NCI-H1930 (cell line): ENCODE measurements at regions not wholly inside any gene's neighbourhood (a gene's known extent, or its start where the extent isn't known, plus 50 kb on each side); places are given as distances from the start of the nearest gene placed in this dataset.
"Not testable (repeated sequence)": the region's sequence is repeated elsewhere in the genome, so short reads cannot be mapped to it uniquely, and the experiment has no call there.

Experiments used
- DNase-seq, 2 experiments: peaks; one replicate each; lab custom pipeline; 2025; lab: John Stamatoyannopoulos, UW

DNA sequence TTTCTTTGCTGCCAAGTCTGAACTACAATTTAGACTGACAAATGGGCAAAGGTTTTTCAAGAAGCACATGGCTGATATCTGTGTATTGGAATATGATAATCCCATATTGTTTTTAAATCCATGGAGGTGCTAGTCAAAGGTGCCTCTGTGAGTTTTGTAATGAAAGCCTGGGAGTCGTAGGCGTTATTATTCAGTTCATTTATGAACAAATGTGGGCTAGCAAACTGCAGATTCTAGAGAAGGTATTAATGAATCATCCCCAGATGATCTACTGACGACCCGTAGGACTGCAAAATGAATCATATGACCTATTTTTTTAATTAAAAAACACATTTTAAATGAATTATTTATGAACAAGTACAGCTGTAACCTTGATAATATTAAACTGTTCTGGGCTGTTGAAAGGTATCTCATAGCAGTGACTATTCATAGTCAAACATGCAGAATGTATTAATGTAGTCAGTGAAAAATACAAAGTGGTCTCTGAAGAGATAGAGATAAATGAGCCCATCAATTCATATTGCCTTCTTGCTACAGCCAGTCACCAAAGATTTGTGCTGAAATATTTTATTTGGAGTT lies 1317.8 kb upstream of the MAP3K7 start:
- DNase-seq = no peak

DNA sequence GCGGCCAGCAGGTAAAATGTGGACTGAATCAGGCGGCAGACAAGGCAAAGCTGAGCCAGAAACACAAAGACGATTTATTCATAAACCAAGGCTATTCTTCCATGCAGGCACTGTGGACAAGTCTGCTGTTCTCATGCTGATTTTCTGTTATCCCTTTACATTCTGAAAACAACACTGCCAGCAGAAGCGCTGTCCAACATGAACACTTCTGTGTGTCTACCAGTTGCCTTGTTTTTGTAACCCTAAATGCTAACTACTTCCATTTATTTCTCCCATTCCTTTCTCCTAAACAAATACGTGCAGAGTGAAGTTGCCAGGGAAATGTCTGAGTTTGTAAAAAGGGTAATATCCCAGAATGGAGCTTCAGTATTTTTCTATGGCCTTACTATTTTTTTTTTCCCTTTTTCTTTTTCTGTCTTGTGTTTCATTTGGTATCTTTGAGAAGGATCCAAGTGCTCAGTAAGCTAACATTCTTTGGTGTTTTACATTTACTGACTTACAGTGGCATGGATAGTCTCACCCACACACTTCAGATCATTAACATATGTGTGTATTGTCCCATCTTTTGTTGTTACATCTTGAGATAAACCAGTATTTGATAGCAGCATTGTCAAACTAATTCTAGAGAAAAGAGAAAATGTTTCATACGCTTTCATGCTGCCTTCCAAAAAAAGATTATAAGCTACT lies 1308.9 kb upstream of the MAP3K7 start:
- no peak for DNase-seq

DNA sequence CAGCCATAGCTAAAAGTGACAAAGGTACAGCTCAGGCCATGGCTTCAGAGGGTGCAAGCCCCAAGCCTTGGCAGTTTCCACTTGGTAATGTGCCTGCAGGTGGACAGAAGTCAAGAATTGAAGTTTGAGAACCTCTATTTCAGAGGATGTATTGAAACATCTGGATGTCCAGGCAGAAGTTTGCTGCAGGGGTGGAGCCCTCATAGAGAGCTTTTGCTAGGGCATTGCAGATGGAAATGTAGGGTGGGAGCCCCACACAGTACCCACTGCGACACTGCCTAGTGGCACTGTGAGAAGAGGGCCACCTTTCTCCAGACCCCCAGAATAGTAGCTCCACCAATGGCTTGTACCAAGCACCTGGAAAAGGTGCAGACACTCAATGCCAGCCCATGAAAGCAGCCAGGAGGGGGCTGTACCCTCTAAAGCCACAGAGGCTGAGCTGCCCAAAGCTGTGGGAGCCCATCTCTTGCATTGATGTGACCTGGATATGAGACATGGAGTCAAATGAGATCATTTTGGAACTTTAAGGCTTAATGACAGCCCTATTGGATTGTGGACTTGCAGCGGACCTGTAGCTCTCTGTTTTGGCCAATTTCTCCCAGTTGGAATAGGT lies 1299.4 kb upstream of the MAP3K7 start:
- no peak for DNase-seq

DNA sequence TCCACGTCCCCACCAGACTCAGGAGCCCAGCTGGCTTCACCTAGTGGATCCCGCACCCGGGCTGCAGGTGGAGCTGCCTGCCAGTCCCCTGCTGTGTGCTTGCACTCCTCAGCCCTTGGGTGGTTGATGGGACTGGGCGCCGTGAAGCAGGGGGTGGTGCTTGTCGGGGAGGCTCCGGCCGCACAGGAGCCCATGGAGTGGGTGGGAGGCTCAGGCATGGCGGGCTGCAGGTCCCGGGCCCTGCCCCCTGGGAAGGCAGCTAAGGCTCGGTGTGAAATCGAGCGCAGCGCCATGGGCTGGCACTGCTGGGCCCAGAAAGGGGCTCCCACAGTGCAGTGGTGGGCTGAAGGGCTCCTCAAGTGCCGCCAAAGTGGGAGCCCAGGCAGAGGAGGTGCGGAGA lies 1294.9 kb upstream of the MAP3K7 start:
- DNase-seq = not testable (repeated sequence)

DNA sequence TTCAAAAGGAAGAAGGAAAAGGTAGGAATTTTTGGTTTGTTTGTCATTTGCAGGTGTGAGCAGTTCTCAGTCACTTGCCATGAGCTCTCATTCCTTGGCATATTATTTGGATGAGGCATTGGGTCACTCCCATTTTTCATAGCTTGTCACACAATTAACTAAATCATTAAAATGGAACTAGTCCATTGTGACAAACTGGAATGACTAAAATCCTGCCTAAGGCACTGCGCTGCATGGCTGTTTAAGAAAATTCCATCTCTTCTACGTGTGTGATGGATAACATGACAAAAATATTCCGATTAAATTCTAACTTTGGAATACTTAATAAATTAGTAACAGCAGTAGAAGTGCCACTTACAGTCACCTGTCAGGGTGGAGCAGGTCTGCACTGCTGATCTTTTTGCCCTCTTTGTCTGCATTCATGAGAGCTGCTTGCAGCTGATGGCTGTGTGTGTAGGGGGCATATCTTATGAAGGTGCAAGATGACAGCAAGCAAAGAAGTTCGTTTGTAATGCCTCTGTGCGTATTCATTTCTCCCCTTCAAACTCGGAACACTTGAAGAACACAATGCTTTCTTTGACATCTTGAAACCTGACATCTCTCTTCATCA lies 1292.6 kb upstream of the MAP3K7 start:
- DNase-seq = no peak

DNA sequence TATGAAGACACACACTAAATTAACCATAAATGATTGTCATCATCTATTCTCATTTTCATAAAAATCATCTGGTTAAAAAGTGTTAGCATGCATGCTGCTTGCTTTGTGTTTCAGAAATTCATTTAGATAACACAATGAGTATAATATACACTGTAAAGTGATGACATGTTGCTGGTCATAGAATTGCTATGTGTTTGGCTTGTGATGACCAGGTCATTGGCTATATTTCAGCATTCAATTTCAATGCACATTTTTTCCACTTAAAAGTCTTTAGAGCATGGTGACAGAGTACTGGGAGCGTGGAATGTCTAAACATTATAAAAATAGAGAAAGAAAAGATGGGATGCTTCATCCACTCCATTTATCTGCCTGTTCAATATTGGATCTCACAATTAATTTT lies 1291.1 kb upstream of the MAP3K7 start:
- no peak for DNase-seq

DNA sequence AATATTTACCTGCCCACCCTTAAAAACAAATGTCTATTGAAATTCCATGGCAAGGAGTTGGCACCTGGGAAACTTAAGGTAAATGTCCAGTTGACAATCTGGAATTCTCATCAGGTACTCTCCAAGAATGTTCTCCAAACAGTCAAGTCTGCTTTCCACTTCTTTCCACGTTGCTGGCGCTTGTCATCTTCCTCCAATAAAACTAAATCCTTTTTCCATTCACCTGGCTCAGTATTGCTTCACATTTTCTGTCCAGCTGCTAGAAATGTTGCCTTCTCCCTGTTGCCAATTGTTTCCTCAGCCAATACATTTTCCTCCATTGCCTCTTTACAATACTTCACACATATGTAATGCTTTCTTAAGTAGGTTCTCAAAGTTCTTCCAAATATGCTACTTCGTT lies 1288.1 kb upstream of the MAP3K7 start:
- DNase-seq = no peak

DNA sequence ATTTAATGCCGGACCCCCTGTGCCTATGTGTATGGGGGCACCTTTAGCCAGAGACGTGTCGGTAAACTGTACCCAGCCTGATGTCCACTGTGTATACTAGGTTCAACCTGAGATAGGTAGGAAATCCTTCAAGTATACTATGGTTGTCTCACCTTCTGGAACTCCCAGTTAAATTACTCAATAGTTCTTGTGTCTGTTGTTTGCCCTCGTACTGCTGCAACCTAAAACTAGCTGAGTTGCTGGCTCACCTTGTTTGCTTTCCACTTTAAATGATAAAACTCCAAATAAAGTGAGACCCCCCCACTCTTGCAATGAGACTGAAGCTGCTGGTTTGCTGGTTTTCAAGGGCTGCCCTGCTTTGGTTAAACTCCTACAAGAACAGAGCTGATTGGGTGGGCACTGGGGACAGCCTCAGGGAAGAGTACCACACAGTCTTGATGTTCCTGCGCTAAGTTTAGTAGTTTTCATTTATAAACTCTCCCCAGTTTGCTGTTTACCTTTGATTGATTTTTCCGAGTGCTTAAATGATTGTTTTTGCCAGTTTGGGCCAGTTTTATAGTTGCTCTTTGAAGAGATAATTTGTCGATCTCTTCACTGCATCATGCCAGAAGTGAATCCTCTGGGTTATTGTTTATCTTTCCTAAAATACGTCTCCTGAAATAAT lies 1281.8 kb upstream of the MAP3K7 start:
- no peak for DNase-seq

DNA sequence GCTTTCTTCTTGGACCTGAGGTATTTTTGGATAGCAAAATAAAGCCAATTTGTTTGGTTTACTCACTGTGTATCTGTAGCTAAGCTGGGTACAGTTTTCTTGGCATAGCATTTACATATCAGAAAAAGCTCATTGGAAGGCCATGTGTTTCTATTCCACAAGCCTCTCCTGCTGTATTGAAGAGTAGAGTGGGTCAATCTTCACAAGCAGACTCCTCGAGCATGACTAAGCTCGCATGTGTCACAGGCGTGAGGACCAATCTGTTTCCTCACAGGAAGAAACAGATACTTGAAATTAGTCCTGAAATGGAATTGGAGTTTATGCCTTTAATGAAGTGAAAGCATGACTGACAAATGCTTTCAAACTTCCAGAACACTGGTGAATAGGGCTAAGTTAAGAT lies 1279.0 kb upstream of the MAP3K7 start:
- no peak for DNase-seq

DNA sequence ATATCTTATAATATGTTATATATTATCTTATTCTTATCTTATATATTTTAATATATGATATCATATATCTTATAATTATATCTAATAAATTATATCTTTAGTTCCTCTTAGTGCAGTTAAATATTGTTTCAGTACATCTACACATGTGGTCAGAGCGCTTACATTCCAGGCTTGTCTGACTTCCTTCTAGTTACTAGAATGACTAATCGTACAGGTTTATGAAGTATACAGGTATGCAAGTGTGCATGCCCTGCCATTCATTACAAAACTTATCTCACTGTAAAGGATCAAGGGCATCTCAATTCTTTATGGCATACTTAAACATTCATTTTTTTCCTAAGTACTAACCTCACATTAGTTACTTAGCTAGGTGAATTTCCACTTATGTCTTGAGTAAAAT lies 1278.0 kb upstream of the MAP3K7 start:
- no peak for DNase-seq

DNA sequence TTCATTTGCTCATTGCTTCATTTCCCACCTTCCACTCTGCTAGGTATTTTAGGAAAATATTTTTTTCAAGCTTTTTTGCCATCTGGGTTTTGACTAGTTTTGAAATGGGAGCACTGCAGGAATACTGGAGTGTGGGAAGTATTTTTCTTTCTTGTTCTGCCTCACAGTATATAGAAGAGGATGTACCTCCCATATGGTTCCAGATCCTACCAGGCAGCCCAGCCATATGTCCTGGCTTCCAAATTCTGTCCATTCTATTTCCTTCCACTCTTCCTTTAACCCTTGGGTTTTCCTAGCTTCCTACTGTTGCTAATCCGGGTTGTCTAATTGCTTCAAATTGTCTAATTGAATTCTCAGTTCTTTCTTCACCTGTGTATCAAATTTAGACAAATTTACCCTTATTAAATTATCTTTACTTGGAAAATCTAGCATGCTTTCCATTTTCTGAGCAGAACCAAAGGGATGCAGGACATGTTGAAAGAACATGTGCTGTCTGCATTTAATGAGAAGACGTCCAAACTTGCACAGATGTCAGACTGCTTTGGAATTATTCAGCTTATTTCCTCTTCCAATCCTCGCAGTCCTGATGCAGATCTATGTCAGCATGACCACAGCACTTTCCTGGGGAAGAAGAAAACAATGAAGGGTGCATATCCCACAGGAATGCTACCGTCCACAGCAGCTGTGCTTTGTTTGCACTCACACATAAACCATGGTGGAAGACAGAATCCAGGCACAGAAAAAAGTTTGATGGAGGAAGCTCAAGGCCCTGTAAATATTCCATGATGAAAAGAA lies 1273.9 kb upstream of the MAP3K7 start:
- no peak for DNase-seq

DNA sequence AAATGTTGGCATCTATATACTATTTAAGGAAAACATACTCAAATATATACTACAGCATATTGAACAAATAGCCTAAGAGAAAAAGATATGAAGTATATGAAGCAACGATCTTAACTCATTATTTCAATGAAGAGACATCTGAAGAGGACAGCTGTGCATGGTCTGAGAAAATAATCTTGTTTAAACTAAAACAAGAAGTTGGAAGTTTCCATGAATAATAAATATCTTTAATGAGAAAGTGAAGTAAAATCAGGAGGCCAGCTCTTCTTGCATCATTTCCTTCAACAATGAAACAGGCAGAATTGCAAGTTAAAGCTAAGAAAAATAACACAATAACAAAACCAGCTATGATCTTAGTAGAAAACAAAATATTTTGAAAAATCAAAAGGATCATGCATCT lies 1265.4 kb upstream of the MAP3K7 start:
- DNase-seq = no peak

DNA sequence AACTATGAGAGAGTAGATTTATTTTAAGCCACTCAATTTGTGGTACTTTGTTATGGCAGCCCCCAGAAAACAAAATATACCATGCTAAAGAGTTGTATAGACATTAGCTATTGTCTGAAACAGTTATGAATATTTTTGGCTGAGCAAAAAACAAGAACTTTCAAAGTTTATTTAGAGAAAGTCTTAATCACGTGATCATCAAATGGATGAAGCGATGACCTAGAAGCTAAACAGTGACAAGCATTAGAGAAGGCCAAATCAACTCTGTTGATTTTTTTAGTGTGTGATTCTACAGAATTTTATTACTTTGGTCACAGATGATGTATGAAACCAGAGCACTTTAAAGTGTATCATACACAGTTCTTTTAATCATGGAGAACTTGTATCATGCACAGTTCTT lies 1247.9 kb upstream of the MAP3K7 start:
- no peak for DNase-seq

DNA sequence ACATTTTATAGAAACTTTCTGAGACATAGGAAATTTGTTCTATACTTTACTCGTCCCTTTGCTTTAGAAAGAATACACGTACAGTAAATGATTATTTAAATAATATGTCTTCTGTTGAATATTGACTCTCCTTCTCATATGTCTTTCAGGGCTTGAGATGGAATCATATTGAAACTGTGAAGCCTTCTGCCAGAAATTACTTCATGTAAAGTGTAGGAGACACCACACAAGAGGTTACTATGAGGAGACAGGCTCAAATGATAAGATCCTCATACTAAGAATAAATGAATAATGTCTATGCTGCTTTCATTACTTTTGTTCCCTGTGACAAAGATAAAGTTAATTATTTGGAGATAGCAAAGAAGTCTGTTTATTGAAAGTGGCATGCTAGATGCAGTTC lies 1240.3 kb upstream of the MAP3K7 start:
- no peak for DNase-seq

DNA sequence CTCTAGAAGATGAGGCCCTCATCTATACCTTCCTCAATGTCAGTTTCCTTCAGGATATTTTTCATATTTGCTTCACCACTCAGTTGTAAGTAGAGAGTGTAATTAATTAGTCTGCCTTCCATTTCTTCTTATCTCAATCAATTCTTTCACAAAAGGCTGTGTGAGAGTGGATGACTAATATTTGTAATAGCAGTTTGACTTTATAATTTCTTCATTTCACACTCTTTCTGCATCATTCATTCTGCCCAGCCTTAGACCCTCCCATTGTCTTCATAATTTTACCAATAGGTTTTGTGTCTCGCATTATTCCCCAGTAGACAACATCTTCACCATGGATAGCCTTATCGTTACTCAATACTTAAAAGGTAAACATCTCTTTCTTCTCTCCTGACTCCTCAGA lies 1239.3 kb upstream of the MAP3K7 start:
- no peak for DNase-seq

DNA sequence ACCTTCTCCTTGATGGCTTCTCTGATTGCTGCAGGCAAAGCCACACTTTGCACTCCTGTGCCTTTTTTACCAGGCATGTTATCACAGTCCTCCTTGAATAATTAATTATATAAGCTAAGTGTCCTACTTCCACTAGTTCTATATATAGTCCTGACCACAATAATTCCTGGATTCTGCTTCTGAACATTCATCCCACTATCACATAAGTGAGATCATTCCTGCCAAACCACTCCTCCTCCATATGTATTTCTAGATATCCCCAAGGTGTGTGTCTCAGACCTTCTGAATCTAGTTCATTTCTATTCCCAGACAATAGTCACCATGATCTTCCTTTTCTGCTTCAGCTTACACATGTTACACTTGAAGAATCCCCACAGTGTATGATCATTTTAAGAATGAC lies 1237.5 kb upstream of the MAP3K7 start:
- DNase-seq = no peak

DNA sequence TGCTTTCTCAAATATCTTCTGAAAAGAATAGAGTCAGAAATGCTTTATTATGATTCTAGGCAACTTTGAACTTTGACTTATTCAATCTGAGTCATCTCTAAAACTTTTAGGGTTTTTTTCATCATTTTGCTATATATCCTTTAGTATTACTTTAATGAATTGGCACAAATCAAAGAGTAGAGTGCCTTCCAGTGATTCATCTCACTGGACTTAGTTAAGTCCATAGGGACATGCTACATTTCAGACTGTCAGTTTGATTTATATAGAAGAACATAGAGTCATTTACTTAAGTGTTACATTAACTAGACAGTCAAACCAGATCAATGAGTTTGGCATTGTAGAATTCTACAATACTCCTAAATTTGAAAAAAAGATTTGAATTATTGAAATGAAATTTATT lies 1235.7 kb upstream of the MAP3K7 start:
- DNase-seq = no peak

DNA sequence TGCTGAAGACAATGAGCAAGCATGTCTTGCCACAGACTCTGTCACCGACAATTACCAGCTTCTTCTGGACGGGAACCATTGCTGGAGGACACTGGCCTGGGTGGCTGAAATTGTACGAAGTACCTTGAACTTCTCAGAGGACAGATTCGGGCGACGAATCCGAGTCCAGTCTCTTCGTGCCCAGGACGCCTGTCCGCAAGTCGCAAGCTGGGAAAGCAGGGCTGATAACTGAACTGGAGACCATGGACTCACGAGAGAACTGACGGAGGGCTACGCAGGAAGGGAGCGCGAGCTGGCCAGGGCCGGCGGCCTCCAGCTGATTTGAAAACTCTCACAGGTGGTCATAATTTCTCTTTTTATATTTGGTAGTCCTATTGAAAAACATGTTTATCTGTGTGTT lies 1229.5 kb upstream of the MAP3K7 start:
- no peak for DNase-seq

DNA sequence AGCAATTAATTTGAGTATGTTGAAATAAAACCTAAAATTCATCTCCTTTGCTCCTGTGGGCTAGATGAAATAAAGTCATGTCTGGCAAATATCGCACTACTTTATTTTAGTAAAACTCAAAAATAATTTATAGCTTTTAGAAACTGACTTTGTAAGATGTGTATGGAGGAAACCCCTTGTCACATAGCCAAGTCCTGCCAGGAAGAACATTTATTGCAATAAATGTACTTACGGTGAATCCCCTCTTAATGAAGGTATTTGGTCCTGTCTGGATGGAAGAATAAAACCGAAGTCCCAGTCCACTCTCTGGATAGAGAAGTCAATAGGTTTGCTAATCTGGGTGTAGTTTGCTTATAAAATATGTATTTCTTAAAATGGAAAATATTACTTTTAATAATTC lies 1226.8 kb upstream of the MAP3K7 start:
- DNase-seq = no peak

DNA sequence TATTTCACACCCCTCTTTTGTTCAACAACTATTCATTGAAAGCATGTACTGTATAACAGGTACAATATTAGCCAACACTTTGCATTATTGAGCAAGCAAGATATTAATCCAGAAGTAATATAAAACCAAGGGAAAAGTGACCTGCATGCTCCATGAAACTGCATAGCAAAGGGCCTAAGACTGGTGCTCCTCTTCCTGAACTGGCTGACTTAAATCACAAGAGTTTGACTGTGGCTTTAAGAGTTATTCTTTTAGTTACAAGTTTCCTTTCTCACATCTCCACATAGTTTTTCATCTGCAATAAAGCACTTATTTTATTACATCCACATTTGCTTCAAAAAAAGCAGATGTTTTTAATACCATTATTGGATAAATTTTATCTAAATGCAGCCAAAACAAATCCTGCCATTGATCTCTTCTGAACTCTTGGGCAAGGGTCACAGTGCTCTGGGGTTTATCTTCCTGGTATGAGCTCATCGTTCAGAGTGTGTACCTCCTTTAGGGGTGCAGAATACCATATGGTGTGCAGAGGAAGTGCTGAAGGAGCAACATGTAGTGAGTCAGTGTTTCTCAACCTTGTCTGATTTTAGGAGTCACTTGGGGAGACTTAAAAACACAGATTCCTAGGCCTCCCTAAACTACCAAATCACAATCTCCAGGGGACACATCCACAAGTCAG lies 1225.9 kb upstream of the MAP3K7 start:
- DNase-seq = no peak

DNA sequence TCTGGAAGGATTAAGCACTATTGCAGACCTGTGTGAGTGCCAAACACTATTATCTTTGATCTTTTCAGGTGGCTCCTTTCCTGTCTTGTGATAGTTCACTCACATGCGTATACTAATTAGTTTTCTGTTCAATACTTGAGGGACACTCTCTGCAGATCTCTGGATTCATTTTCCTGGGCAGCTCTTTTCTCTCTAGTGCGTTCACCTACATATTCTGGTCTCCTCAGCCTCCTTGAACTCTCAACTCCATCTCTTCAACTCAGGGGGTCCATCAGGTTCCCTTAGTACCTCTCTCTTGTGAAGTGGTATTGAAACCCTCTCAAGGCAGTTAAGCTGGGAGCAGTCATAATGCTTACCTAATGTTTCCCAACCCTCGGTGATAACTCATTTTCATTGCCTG lies 1218.1 kb upstream of the MAP3K7 start:
- DNase-seq = no peak

DNA sequence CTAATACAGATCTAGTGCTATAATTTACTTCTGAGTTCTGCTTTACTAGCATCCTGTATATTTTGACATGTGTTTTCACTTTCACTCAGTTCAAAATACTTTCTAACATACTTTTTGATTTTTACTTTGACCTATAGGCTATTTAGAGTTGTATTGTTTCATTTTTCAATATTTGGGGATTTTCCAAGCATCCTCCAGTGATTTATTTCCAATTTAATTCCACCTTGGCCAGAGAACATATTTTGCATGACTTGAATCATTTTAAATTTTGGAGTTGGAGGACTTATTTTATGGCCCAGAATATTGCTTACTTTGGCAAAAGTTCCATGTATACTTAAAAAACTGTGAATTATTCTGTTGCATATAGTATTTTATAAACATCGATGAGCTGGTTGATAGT lies 1215.6 kb upstream of the MAP3K7 start:
- DNase-seq = no peak
